Spinal cord (tissue), 9 donors: ENCODE measurements at regions not wholly inside any gene's neighbourhood (a gene's known extent, or its start where the extent isn't known, plus 50 kb on each side); places are given as distances from the start of the nearest gene placed in this dataset.

ENCODE experiments used
- DNase-seq, 6 donors: peaks; one replicate each; pipeline versions ENCODE4 v3.0.0 to v3.0.0-alpha.2; 2013 to 2015; ENCODE audit warnings: low spot score in 6 of 6, low read depth in 4 of 6
- H3K27ac ChIP-seq: one replicate; pipeline ENCODE4 v1.5.1; 2013; ENCODE audit warnings: low read depth, low read length, control low read depth
- H3K27me3 ChIP-seq: one replicate; pipeline ENCODE4 v1.6.1; 2013; ENCODE audit warnings: low read length; ENCODE audit not compliant: control insufficient read depth, insufficient read depth
- H3K36me3 ChIP-seq: one replicate; pipeline ENCODE4 v1.6.1; 2013; ENCODE audit warnings: low read length; ENCODE audit not compliant: control insufficient read depth, insufficient read depth
- H3K4me1 ChIP-seq: one replicate; pipeline ENCODE4 v1.6.1; 2013; ENCODE audit warnings: low read length; ENCODE audit not compliant: control insufficient read depth, insufficient read depth
- H3K4me3 ChIP-seq: one replicate; pipeline ENCODE4 v1.5.1; 2013; ENCODE audit warnings: low read depth, low read length, control low read depth
- H3K9me3 ChIP-seq: one replicate; pipeline ENCODE4 v1.6.1; 2013; ENCODE audit warnings: low read length; ENCODE audit not compliant: control insufficient read depth, insufficient read depth
- WGBS: methylation state at CpG from one replicate; pipeline ENCODE4 v1.1.5; 2013; ENCODE audit warnings: missing lambda C conversion rate; ENCODE audit not compliant: insufficient coverage; 5-methylcytosine and 5-hydroxymethylcytosine counted together
- donor health status: healthy.

DNA sequence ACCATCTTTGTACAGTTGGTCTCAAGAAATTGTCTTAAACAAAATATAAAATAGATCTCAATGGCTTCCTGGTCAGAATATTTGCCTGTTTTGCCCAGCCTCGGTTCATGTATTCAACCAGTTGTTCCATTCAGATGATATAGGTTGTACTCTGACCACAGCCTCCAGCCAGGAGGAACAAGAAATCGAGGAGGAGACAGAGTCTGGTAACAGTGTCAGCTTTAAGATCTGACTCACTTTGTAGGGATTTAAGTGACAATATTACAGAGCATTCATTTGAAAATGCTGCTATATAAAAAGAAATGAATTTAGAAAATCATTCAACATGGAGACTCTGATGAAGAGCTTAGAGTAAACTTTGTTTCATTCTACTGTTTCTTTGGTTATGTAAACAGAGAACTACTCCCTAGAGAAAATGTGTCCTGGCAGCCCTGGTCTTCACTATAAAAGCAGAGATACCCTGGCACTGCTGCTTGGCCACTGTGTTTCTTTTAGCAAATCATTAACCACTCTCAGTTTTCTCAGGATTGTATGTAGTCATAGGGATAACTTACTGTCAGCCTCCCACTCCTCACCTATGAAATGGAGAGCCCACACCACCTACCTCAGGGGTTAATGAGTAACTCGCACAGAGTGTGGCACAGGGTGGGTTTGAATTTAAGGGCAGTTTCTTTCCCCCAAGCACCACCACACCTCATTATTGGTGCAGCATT is 53.5 kb downstream of the PAGE2 start:
- DNase-seq: no peak
- no peaks in the 10 kb centered on the region for H3K9me3 ChIP-seq
- H3K36me3 ChIP-seq: no peaks in the 10 kb centered on the region
- no peak overlapping the region for H3K27ac ChIP-seq
- H3K4me1 ChIP-seq: no peaks in the 10 kb centered on the region
- peaks cover 2% of the 10 kb centered on the region for H3K27me3 ChIP-seq
- 60% methylated on average over 1 of the region's 3 CpGs for WGBS
- H3K4me3 ChIP-seq: no peak overlapping the region

- H3K27me3 ChIP-seq: peaks cover 2% of the 10 kb centered on the region
- WGBS: 20% methylated on average over 1 of the region's 6 CpGs
- DNase-seq: no peak
Observed at GRCh38 chrX:55142919-55143310, 54.1 kb downstream of the PAGE2 start.

GRCh38 chrX:55143621-55144020 is 54.8 kb downstream of the PAGE2 start:
- no peak overlapping the region for H3K4me3 ChIP-seq
- no peaks in the 10 kb centered on the region for H3K9me3 ChIP-seq
- no peak for DNase-seq
- H3K4me1 ChIP-seq: no peaks in the 10 kb centered on the region
- H3K36me3 ChIP-seq: no peaks in the 10 kb centered on the region
- H3K27ac ChIP-seq: no peak overlapping the region
- WGBS: no CpG with 5 or more reads among the region's 2 CpGs
- H3K27me3 ChIP-seq: peaks cover 2% of the 10 kb centered on the region

More at GRCh38 chrX:55142919-55143310, 54.1 kb downstream of the PAGE2 start:
- H3K4me1 ChIP-seq: no peaks in the 10 kb centered on the region
- no peak overlapping the region for H3K4me3 ChIP-seq
- H3K9me3 ChIP-seq: no peaks in the 10 kb centered on the region
- H3K36me3 ChIP-seq: no peaks in the 10 kb centered on the region
- H3K27ac ChIP-seq: no peak overlapping the region

DNA sequence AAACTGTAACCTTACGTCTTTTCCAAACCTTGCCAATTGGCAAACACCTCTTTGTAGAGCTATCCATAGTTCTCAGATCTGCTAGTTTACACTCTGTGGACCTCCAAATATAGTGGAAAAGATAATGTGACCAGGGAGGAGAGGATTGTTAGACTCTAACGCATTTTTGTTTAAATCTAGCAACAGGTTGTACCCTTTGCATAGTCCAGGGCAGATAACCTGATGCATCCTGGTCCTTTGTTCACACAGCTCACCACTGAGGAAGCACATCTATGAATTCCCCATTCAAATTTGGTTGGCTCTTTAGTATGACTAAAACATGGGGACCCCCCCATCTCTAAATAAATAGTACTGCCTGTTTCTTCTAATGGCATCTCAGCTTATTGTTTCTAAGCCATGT is 55.9 kb downstream of the PAGE2 start:
- H3K9me3 ChIP-seq: no peaks in the 10 kb centered on the region
- H3K4me1 ChIP-seq: no peaks in the 10 kb centered on the region
- H3K27ac ChIP-seq: no peak overlapping the region
- H3K4me3 ChIP-seq: no peak overlapping the region
- no peak for DNase-seq
- no CpG with 5 or more reads among the region's 2 CpGs for WGBS
- H3K36me3 ChIP-seq: no peaks in the 10 kb centered on the region
- peaks cover 2% of the 10 kb centered on the region for H3K27me3 ChIP-seq

- Histone ChIP-seq H3K27me3 (peaks cover 2% of the 10 kb centered on the region), H3K27ac (no peak overlapping the region), H3K9me3 (no peaks in the 10 kb centered on the region), H3K36me3 (no peaks in the 10 kb centered on the region), H3K4me3 (no peak overlapping the region), H3K4me1 (no peaks in the 10 kb centered on the region)
- WGBS: 80% methylated on average over 1 of the region's 3 CpGs
- DNase-seq: no peak
Observed at GRCh38 chrX:55149242-55149641, 60.4 kb downstream of the PAGE2 start.

GRCh38 chrX:55151199-55151598 is 62.4 kb downstream of the PAGE2 start:
- H3K4me3 ChIP-seq: no peak overlapping the region
- no peaks in the 10 kb centered on the region for H3K36me3 ChIP-seq
- H3K27ac ChIP-seq: no peak overlapping the region
- no peaks in the 10 kb centered on the region for H3K4me1 ChIP-seq
- H3K27me3 ChIP-seq: no peaks in the 10 kb centered on the region
- no peak for DNase-seq
- no peaks in the 10 kb centered on the region for H3K9me3 ChIP-seq
- WGBS: no CpG with 5 or more reads among the region's 5 CpGs

- DNase-seq: no peak
- H3K4me1 ChIP-seq: no peaks in the 10 kb centered on the region
- H3K4me3 ChIP-seq: no peak overlapping the region
- no CpG with 5 or more reads among the region's 3 CpGs for WGBS
- peaks cover 3% of the 10 kb centered on the region for H3K36me3 ChIP-seq
- H3K9me3 ChIP-seq: no peaks in the 10 kb centered on the region
- H3K27ac ChIP-seq: no peak overlapping the region
- peaks cover 3% of the 10 kb centered on the region for H3K27me3 ChIP-seq
Observed at GRCh38 chrX:55159551-55159950, 60.6 kb upstream of the PAGE5 start.

DNA sequence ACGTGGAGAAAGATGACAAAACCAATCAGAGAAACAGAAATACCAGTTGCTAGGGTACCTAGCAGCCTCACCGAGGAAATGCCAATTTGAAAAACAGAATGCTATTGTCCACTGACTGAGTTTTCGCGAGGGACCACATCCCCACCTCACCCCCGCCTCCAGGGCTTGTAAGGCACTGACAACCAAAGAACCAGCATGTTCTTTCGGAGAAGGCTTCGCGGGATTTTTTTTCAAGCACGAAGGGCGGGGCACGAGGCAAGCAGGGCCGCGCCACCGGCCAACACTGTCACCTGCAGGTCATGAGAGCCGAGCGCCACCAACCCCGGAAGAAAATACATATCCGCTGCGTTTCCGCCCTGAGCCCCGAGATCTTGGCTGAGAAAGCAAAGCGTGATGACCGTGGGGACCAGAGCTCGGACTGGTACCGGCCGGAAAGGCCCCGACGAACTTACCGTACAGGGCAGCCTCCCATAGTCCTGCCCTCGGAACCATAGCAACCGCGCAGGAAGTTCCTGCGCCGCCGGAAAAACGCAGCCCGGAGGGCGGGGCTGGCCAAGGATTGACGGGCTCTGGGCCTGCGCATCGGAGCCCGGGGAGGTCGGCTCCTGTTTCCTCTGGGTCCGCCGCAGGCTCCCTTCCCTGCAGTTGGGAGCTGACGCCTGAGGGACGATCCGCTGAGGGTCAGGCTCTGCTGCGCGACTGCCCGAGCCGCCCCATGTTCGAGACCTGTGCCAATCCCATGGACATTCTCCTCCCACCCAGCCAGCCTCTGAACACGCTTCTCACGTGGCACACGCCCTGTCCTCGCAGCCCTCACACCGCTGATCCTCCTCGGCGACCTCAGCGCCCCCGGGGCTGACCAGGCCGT is 59.2 kb upstream of the PAGE5 start:
- peak overlapping the region; percentile 92 for H3K27ac ChIP-seq
- no peaks in the 10 kb centered on the region for H3K4me1 ChIP-seq
- DNase-seq: peak; percentile 64 to 96 (median 82)
- WGBS: 20% methylated on average over 63 of the region's 63 CpGs
- H3K27me3 ChIP-seq: peaks cover 3% of the 10 kb centered on the region
- no peaks in the 10 kb centered on the region for H3K9me3 ChIP-seq
- H3K4me3 ChIP-seq: peak overlapping the region; percentile 61
- peaks cover 3% of the 10 kb centered on the region for H3K36me3 ChIP-seq

- H3K27ac ChIP-seq: peak overlapping the region; percentile 92
- no peaks in the 10 kb centered on the region for H3K9me3 ChIP-seq
- 30% methylated on average over 12 of the region's 12 CpGs for WGBS
- H3K4me3 ChIP-seq: peak overlapping the region; percentile 61
- H3K4me1 ChIP-seq: no peaks in the 10 kb centered on the region
- H3K27me3 ChIP-seq: peaks cover 3% of the 10 kb centered on the region
- DNase-seq: peak in 1 of 6 donors; percentile 30
- H3K36me3 ChIP-seq: peaks cover 3% of the 10 kb centered on the region
Observed at GRCh38 chrX:55161581-55161980, 58.6 kb upstream of the PAGE5 start.

GRCh38 chrX:55163171-55163570 is 57.0 kb upstream of the PAGE5 start:
- Histone ChIP-seq H3K4me1 (no peaks in the 10 kb centered on the region), H3K9me3 (no peaks in the 10 kb centered on the region), H3K27me3 (peaks cover 3% of the 10 kb centered on the region), H3K36me3 (no peaks in the 10 kb centered on the region), H3K27ac (no peak overlapping the region), H3K4me3 (no peak overlapping the region)
- no peak for DNase-seq
- 88% methylated on average over 2 of the region's 3 CpGs for WGBS
